ENCODE measurements at regions not wholly inside any gene's neighbourhood (a gene's known extent, or its start where the extent isn't known, plus 50 kb on each side); places are given as distances from the start of the nearest gene placed in this dataset.

- TF ChIP-seq BRCA1 (IDR thresholded peaks at IDR 0.05; ENCODE audit: low read depth, low read length) = no peak
- Histone ChIP-seq H2AK5ac (ENCODE audit: low read depth, low read length) (no peak overlapping the region), H2BK12ac (ENCODE audit: low read depth, low read length) (no peak overlapping the region), H3K23me2 (ENCODE audit: low read depth, low read length) (no peaks in the 10 kb centered on the region), H3K4me3 (ENCODE audit: extremely low read depth in 1 of 4, insufficient read depth in 2 of 4, low read depth in 3 of 4, low read length in 4 of 4) (no peak overlapping the region), H3K4me1 (replicated peaks in 1 of 4; ENCODE audit: control insufficient read depth in 3 of 4, insufficient read depth in 4 of 4, low read length in 3 of 4) (peaks cover 0 to 2% (median 0%) of the 10 kb centered on the region in 4 experiments; a peak in 2 of 7 replicates), H3K4ac (replicated peaks; ENCODE audit: insufficient read length, low read depth, low read length) (no peak overlapping the region), H3K14ac (ENCODE audit: insufficient read length) (no peak overlapping the region), H2AFZ (ENCODE audit: low read length) (no peak overlapping the region), H4K91ac (replicated peaks; ENCODE audit: insufficient read length, low read length) (no peak overlapping the region), H3K23ac (ENCODE audit: insufficient read length) (no peak overlapping the region), H3K27me3 (replicated peaks in 1 of 4; ENCODE audit: control insufficient read depth in 3 of 4, extremely low read depth in 1 of 4, insufficient read depth in 3 of 4, low read length in 3 of 4) (no peaks in the 10 kb centered on the region), H3K18ac (ENCODE audit: extremely low read depth, low read length) (no peak overlapping the region), H4K20me1 (replicated peaks in 1 of 2; ENCODE audit: control insufficient read depth in 1 of 2, insufficient read depth in 2 of 2, low read length in 2 of 2) (no peaks in the 10 kb centered on the region), H4K8ac (ENCODE audit: extremely low read depth, insufficient read depth, low read length) (no peak overlapping the region), H3K27ac (ENCODE audit: low read depth, low read length) (no peak overlapping the region), H4K5ac (ENCODE audit: insufficient read length, low read depth, low read length) (no peak overlapping the region), H3K36me3 (ENCODE audit: control insufficient read depth in 2 of 4, insufficient read depth in 4 of 4, low read length in 3 of 4) (no peaks in the 10 kb centered on the region), H3K79me1 (ENCODE audit: low read depth, low read length) (no peaks in the 10 kb centered on the region), H3K56ac (replicated peaks; ENCODE audit: insufficient read length, low read depth, low read length) (no peak overlapping the region), H3K79me2 (ENCODE audit: control insufficient read depth in 1 of 2, insufficient read depth in 2 of 2, low read length in 2 of 2) (no peaks in the 10 kb centered on the region), H2BK5ac (ENCODE audit: low read depth, low read length) (no peak overlapping the region), H2BK120ac (replicated peaks; ENCODE audit: low read depth, low read length) (no peak overlapping the region), H3K9me3 (ENCODE audit: insufficient read depth in 2 of 2, low read depth in 1 of 2, low read length in 1 of 2) (no peaks in the 10 kb centered on the region), H2BK15ac (ENCODE audit: low read length) (no peak overlapping the region), H2BK20ac (ENCODE audit: low read length) (no peak overlapping the region), H3K4me2 (ENCODE audit: insufficient read depth in 1 of 2, low read depth in 2 of 2, low read length in 2 of 2) (no peak overlapping the region), H3K9ac (replicated peaks in 1 of 4; ENCODE audit: extremely low read depth in 1 of 4, low read depth in 3 of 4, low read length in 3 of 4) (no peak overlapping the region)
- 96% methylated on average over 5 of the region's 5 CpGs; no CpG with 5 or more reads in 1 of the 2 experiments for WGBS, 2 experiments (ENCODE audit: extremely low coverage in 1 of 2, insufficient coverage in 1 of 2, insufficient read length in 1 of 2, insufficient replicate concordance in 2 of 2, low coverage in 1 of 2, low lambda C conversion rate in 2 of 2, missing lambda C conversion rate in 1 of 2)
- POLR2A ChIA-PET (ENCODE audit: partially characterized antibody) = interaction anchor here (1.1 kb wide), 1 partner anchor 11 kb away, joined by 3 read pairs; no protein-coding TSS in a partner anchor
- DNase-seq (ENCODE audit: low read depth in 1 of 2, low spot score in 2 of 2) (no peak), FAIRE-seq (no peak)
- CTCF ChIA-PET (ENCODE audit: partially characterized antibody) = interaction anchor here (0.8 to 1.6 kb wide), 3 partner anchors 15 to 279 kb away, joined by 3 to 6 read pairs (median 5); no protein-coding TSS in a partner anchor
These were observed 142.4 kb downstream of the DACT1 start for GRCh38 chr14:58780185-58780584.
